SK-N-DZ (cell line): ENCODE measurements at regions not wholly inside any gene's neighbourhood (a gene's known extent, or its start where the extent isn't known, plus 50 kb on each side); places are given as distances from the start of the nearest gene placed in this dataset.
A peak's percentile ranks its signal among the peaks of the same experiment; 100 is the strongest.

Source experiments
- DNase-seq: peaks from one replicate; pipeline ENCODE4 v3.0.0-alpha.2; 2015; ENCODE audit warnings: low spot score

GRCh38 chr7:119413314-119413805 lies 859.6 kb upstream of the KCND2 start:
- DNase-seq: no peak

GRCh38 chr7:119415682-119416081 lies 857.3 kb upstream of the KCND2 start:
- no peak for DNase-seq

- DNase-seq: no peak
These were observed 851.3 kb upstream of the KCND2 start for GRCh38 chr7:119421657-119422056.

GRCh38 chr7:119436882-119437281 lies 836.1 kb upstream of the KCND2 start:
- DNase-seq: no peak

GRCh38 chr7:119438315-119438714 lies 834.7 kb upstream of the KCND2 start:
- no peak for DNase-seq

GRCh38 chr7:119439192-119439591 lies 833.8 kb upstream of the KCND2 start:
- DNase-seq: no peak

- no peak for DNase-seq
These were observed 820.6 kb upstream of the KCND2 start for GRCh38 chr7:119452401-119452800.

GRCh38 chr7:119465798-119466305 lies 807.1 kb upstream of the KCND2 start:
- no peak for DNase-seq

GRCh38 chr7:119472408-119473038 lies 800.5 kb upstream of the KCND2 start:
- DNase-seq: no peak

- DNase-seq: peak; percentile 58
These were observed 790.8 kb upstream of the KCND2 start for GRCh38 chr7:119482209-119482608.

- no peak for DNase-seq
These were observed 790.3 kb upstream of the KCND2 start for GRCh38 chr7:119482671-119483070.

- DNase-seq: no peak
These were observed 789.6 kb upstream of the KCND2 start for GRCh38 chr7:119483364-119483763.

GRCh38 chr7:119514326-119514725 lies 758.6 kb upstream of the KCND2 start:
- DNase-seq: no peak

GRCh38 chr7:119515214-119515613 lies 757.8 kb upstream of the KCND2 start:
- DNase-seq: no peak

- no peak for DNase-seq
These were observed 757.0 kb upstream of the KCND2 start for GRCh38 chr7:119515962-119516361.

GRCh38 chr7:119522263-119522662 lies 750.7 kb upstream of the KCND2 start:
- no peak for DNase-seq

GRCh38 chr7:119522698-119523097 lies 750.3 kb upstream of the KCND2 start:
- DNase-seq: no peak

GRCh38 chr7:119545118-119545517 lies 727.9 kb upstream of the KCND2 start:
- no peak for DNase-seq

- no peak for DNase-seq
These were observed 717.2 kb upstream of the KCND2 start for GRCh38 chr7:119555788-119556187.

GRCh38 chr7:119556436-119556835 lies 716.5 kb upstream of the KCND2 start:
- no peak for DNase-seq

- DNase-seq: no peak
These were observed 711.2 kb upstream of the KCND2 start for GRCh38 chr7:119561751-119562150.

- no peak for DNase-seq
These were observed 710.1 kb upstream of the KCND2 start for GRCh38 chr7:119562839-119563238.

- no peak for DNase-seq
These were observed 701.3 kb upstream of the KCND2 start for GRCh38 chr7:119571666-119572065.

- no peak for DNase-seq
These were observed 700.8 kb upstream of the KCND2 start for GRCh38 chr7:119572132-119572531.
